ENCODE measurements at regions not wholly inside any gene's neighbourhood (a gene's known extent, or its start where the extent isn't known, plus 50 kb on each side); places are given as distances from the start of the nearest gene placed in this dataset.
"Not testable (repeated sequence)": the region's sequence is repeated elsewhere in the genome, so short reads cannot be mapped to it uniquely, and the experiment has no call there.

DNA sequence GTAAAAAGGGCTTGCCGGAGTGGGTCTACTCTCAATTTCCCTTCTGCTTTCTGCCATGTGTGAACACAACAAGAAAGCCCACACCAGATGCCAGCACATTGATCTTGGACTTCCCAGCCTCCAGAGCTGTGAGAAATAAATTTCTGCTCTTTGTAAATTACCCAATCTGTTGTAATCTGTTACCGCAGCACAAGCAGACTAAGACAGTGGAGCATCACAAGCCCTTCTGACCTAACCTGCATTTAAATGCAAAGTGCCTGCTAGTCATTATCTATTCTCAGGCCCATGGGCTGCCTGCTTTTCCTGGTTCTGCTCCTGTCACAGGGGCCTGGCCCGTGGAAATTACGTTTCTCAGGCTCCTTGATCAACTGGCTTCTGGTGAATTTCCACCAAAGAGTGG lies 199.3 kb upstream of the AUTS2 start:
- DNase-seq, result no peak

DNA sequence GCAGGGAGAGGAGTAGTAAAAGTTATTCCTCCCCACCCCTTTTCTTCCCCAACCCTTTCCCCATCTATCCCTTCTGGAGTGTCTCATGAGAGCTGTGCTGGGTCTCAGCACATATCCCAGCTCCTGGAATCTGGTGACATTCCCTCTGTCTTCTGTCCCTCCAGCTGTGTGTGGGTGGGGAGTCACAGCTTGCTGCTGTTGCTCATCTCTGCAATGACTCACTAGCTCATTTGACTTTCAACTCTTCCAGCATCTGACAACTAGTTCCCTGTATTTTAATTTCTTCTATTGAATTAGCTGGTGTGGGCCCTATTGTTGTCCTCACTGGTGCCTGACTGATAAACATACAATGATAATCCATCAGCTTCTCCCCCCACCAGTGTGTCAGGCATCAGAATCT lies 198.9 kb upstream of the AUTS2 start:
- no peak for DNase-seq

DNA sequence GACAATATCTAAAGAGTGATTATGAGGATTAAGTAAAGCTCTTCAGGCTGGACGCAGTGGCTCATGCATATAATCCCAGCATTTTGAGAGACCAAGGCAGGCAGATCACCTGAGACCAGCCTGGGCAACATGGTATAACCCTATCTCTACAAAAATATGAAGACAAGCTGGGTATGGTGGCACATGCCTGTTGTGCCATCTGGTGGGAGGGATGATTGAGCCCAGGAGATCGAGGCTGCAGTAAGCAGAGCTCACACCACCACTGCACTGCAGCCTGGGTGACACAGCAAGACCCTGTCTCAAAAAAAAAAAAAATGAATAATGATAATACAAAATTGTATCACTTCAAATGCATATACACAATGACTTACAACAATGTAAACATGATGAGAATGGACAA lies 195.6 kb upstream of the AUTS2 start:
- DNase-seq, result no peak

DNA sequence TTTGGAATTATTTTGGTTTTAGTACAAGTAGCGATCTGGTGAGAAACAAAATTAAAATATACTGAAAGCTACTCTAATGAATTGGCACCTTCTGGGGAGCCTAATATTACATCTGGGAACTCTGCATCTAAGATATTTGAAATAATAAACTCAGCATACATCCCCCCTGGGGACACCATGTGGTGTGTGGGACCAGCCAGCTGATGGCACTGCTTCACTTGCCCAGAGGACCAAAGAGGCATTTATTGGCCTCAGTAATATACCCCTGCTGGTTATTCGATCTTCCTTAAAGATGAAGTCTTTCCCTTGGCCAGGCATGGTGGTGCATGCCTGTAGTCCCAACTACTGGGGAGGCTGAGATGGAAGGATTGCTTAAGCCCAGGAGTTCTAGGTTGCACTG lies 195.1 kb upstream of the AUTS2 start:
- no peak for DNase-seq

DNA sequence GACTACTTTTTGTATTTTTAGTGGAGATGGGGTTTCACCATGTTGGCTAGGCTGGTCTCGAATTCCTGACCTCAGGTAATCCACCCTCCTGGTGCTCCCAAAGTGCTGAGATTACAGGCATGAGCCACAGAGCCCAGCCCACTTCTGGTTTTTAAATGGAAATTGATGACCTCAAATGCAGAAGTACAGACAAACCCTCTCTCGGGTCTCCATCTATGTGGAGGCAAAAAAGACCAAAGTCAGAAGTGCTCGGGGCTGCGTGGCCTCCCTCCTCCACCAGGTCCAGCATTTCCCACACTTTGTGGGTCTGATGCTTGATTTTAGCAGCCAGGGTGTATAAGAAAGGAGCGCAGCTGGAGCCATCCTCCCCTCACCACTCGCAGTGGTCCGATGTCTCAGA lies 187.3 kb upstream of the AUTS2 start:
- DNase-seq, result no peak

DNA sequence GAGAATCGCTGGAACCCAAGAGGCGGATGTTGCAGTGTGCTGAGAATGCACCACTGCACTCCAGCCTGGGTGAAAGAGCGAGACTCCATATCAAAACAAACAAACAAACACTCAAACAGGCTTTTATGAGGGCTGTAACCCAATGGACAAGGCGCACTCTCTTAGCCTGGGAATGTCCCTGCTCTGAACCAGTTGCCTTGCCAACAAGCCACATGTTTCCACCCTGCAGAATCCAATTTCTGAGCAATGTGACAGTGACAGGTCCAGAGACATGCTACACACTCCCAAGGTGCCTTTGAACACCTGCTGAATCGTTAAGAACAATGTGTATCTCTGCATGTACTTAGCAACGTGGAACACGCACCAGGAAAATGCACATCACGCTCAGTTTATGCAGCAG lies 186.8 kb upstream of the AUTS2 start:
- DNase-seq, result no peak

DNA sequence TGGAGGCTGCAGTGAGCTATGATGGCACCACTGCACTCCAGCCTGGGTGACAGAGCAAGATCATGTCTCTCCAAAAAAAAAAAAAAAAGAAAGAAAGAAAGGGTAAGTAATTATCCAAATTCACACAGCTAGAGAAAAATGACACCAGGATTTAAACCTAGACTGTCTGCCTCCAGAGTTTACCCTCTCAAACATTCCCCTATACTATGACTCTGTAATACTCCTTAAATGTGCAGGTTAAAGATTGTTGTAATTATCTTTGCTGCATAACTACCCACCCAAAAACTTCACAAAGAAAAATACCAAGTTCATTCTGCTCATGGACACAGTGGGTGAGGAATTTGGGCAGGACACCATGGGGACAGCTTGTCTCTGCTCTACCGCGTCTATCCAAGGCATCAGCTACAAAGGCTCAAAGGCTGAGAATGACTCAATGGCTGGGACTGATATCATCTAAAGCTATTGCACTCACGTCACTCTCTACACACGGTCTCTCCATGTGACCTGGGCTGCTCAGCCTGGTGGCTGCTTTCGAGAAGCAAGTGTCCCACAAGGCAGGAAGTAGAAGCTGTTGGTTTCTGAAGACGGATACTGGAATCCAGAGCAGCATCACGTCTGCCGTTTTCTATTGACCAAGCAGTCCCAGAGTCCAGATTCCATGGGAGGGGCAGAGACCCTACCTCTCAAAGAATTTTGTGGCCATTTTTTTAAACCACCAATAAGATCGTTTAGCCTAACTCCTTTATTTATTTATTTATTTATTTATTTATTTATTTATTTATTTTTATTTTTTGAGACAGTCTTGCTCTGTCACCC lies 185.7 kb upstream of the AUTS2 start:
- DNase-seq, result no peak

DNA sequence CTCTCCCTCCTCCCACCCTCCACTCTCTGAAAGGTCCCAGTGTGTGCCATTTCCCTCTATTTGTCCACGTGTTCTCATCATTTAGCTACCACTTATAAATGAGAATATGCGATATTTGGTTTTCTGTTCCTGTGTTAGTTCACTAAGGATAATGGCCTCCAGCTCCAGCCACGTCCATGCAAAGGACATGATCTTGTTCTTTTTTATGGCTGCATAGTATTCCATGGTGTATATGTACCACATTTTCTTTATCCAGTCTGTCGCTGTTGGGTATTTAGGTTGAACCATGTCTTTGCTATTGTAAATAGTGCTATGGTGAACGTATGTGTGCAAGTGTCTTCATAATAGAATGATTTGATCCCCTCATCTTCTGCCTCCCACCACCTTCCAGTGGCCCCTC lies 183.7 kb upstream of the AUTS2 start:
- DNase-seq, result no peak

DNA sequence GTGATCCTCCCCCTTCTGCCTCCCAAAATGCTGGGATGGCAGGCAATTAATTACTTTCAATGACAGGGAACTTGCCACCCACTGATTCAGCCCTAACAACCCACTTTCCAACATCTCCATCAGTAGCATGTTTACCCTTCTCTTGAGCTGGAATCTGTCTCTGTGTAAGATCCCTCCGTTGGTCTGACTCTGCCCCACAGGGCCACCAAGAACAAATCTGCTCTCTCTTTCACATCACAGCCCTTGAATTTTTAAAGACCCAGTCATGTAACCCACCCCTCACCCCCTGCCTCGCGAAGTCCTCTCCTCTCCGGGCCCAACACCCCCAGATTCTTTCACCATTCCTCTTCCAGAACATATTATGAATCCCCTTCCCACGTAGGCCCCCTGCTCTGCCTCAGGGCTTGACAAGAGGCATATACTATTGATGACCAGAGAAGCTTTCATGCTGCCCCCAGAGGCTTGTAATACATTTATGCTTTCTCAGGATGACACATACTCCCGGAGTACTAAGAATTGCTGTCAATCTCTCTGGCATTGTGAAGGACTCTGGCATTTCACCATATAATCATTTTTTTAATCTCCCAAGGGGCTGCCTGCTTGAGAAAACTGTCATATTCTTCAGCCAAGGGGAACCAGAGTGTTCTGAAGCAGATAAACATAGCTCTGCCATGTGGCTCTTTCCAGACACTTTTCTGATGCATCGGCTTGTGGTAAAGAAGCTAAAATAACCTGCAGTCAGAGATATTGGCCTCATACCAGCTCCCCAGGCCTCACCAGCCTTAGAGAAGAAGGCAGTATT lies 179.2 kb upstream of the AUTS2 start:
- no peak for DNase-seq

DNA sequence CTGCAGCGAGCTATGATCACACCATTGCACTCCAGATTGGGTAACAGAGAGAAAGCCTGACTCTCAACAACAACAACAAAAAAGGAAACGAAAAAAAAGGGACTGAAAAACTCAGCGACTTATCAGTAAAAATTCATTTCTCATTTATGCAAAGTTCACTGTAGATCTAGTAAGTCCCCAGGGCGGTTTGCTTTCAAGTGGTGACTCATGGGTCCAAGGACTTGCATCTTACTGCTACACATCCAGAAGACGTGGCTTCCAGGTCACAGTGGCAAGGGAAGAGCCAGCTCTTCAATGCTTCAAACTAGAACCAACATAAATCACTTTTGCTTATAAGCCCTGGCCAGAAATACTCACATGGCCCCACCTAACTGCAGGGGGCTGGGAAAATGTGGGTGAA lies 178.3 kb upstream of the AUTS2 start:
- no peak for DNase-seq

DNA sequence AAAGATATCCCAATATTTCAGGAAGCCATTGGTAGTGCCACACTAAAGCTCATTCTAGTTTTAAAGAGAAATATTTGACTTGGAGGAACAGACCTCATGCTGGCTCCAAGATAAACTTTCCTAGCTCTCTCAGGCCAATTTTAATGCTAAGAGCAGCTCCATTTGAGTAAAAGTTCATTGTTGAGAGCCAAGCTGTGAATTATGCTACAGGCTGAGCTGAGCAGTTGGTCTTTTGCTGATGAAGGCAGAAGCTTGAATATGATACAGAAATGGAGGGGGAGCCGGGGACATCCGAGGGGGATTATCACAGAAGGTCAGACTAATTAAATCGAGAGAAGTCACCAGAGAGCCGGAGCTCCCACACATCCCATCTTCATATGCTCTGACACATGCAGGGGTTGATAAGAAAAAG lies 175.7 kb upstream of the AUTS2 start:
- no peak for DNase-seq

DNA sequence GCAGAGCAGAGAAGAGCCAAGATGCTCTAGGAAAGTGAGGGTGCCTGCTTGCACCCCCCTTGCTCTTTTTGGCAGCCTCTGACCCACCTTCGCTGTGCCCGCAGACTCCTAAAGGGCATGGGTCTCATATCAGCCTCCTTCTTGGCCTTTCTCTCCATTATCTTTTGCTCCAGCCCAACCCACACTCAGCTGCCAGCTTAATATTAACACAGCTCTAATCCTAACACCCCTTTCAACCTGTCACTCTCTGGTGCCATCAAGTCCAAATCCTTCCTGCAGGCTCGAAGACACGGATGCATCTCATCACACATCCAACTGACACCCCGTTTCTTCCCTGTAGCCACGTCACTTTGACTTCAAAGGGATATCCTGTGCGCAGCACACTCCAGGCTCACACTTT lies 171.6 kb upstream of the AUTS2 start:
- no peak for DNase-seq

DNA sequence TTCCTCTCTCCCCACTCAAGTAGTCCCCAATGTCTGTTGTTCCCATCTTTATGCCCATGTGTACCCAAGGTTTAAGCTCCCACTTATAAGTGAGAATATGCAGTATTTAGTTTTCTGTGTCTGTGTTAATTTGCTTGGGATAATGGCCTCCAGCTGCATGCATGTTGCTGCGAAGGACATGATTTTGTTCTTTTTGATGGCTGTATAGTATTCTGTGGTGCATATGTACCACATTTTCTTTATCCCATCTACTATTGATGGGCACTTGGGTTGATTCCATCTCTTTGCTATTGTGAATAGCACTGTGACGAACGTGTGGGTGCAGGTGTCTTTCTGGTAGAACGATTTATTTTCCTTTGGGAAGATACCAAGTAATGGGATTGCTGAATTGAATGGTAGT lies 170.2 kb upstream of the AUTS2 start:
- no peak for DNase-seq

DNA sequence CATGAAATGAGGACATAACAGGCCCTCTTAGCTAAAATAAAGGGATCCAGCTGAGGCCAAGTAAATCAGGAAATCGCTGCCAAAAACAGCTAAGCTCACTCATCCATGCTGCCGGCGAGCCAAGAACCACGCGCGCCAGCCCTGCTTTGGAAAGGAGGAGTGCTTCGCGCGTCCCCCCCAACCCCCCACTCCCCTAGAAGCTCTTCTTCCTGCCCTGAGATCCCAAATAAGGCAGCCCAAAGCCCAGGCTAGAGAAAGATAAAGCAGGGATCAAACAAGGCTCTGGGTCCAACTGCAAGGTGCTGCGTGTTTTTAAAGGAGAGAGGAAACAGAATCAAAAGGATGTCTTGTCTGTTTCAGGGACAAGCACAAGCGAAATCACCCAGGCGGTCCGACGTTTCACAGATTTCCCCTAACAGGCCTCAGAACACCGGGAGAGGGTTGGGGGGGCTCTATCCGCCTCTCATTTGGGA lies 168.3 kb upstream of the AUTS2 start:
- DNase-seq, result no peak

DNA sequence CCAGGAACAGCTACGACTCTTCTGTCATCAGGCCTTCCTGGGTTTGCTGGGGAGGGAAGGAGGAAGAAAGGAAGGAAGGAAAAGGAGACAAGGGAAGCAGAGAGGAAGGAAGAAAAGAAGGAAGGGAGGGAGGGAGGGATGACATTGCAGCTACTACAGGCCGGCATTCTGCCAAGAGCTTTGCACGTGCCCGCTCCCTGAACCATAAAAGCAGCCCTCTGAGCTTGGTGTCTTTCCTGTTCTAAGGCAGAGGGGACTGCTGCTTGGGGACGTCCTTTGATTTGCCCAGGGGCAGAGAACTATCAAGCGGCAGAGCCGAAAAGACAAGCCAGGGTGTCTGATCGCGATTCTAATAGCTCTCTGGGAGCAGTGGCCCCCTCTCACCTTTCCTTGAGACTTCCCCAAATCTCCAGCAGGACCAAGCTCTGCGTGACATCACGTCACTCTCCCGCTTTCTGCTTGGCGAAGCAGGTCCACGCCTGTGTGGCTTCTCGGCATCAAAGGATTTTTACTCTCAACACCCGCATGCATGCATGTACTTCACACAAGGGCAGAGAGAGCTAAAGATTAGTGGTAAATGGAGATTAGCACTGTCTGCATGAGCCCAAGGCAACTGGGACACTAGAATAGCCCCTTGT lies 167.8 kb upstream of the AUTS2 start:
- DNase-seq, result no peak

DNA sequence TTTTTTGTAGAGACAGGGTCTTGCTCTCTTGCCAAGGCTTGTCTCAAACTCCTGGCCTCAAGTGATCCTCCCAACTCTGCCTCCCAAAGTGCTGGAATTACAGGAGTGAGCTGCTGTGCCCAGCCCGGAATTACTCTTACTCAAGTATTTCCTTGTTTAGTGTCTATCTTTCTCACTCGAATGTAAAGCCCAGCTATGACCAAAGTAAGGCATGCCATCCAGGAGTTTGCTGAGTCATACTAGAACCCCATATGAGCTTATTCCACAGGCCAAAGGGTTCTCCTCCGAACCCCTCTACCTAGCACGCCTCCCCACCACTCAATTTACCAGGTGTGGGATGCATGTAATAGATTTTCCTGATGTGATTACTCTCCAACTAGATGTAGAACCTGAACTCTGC lies 166.6 kb upstream of the AUTS2 start:
- no peak for DNase-seq

DNA sequence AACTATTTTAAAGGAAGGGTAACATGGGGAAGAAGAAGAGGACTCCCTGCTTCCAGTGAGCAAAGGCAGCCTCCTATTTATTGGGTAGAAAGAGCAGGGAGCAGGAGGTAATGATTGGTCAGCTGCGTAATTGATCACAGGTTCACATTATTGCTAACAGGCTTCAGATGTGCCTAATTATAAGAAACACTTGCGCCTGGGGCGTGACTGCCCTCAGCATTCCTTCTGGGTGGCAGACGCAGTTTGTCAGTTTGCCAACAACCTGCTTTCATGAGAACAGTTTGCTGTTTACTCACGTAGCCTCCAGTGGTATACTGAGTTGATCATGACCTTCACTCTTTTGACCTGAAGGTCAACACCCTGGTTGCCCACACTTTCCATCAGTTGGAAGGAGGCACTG lies 166.0 kb upstream of the AUTS2 start:
- DNase-seq, result not testable (repeated sequence)

DNA sequence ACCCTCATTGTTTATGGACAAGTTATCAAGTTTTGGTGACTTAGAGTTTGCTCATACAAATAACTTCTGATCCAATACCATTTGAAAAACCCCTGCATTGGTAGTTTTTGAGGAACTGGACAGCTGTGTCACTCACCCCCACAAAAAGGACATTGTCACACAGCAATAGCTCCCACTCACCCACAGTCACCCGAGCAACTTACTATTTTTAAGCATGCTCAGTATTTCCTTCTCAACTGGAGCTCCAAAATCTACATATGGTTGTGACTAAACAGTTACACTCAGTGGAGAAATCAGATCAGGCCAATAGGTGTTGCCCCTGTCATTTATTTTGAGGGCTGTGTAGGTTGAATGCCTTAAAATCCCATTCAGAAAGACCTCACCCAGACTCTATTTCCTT lies 165.2 kb upstream of the AUTS2 start:
- no peak for DNase-seq

DNA sequence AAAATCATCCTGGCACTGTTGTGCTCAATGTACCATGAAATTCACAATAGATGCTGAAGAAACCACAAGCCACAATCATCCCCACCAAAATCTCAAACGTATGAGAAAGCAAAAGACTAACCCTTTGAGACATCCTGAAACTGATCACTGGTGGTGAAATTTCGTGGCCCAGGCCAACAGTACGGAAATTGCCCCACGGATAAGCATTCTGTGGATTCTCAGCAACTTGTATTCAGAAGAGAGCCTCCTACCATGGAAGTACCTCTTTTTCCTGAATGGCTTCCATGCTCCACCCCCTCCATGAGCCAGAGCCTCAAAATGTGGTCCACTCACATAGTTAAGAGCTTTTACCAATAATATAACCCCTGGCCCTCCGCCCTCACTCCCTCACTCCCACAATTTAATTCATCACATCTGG lies 163.9 kb upstream of the AUTS2 start:
- no peak for DNase-seq

DNA sequence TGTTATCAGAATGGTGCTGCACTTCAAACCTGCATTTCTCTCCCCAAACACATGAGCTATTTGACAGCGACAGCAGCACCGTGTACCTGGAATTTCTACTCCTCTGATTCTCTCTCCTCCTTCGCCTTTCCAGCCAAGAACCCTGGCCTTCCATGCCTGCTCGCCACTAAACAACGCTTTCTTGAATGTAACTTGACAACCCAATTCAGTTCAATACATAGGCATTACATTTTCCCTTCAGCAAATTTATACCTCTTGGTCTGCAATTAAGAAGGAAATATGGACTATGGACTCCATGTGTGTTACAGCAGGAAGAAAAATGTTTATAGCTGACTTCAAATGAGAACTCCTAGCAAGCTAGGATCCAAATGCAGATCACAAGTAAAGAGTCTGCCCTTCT lies 162.6 kb upstream of the AUTS2 start:
- no peak for DNase-seq

DNA sequence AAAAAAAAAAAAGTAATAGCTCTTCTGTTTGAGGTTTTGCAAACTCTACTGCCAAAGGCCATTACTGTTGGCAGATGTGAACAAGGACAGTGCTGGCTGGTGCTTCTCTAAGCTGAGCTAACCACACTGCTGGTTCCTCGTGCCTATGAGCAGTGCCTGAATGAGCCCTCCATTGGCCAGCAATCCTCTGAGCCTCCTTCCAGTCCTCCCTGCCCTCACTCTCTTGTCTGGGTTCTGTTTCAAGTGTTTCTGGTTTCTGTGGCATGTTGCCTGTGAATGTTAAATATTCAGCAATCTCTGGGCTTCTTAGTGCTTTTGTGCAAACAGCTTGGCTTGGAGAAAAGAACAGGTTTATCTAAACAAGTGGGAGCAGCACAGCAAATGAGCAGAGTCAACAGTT lies 161.3 kb upstream of the AUTS2 start:
- DNase-seq, result no peak

DNA sequence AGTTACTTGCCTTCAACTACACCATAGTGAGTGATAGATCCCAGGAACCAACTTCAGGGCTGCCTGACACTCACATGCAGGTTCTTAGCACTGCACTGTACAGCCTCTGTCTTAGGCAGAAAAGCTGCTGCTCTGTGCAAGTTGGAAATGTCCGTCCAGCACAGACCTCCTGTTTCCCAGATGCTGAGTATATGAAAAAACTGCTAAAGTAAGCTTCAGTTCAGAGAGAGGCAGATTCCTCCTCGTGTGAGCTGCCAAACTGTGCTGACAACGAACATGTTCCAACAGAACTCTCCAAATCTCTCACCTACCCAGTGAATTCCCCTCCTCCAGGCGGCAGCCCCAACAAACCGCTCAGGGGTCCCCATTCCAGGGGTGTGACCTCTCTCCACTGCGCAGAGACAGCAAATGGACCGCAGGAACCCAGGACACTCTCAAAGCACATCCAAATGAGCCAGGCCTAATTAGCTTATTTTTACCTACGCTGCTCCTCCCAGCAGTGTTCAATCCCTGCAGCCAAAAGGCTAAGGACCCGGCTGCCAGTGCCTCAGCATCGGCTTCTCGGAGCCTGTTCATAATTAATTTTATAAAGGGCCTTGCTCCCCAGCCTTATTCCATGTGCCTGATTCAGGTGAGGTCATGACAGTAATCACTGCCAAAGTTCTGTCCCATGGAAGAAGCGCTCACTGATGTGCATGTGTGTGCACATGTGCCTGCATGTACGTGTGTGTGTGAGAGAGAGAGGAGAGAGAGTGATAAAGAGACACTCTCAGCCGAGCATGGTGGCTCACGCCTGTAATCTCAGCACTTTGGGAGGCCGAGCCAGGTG lies 159.5 kb upstream of the AUTS2 start:
- no peak for DNase-seq

Measured in cortex of kidney (tissue), 1 donor.